Tibial nerve (tissue), 3 donors: ENCODE measurements at regions not wholly inside any gene's neighbourhood (a gene's known extent, or its start where the extent isn't known, plus 50 kb on each side); places are given as distances from the start of the nearest gene placed in this dataset.

ENCODE experiments used
- CTCF ChIP-seq, 5 experiments: fragments of 200-600 bp in 3 of 5; fragments of 450-650 bp in 2 of 5; sonication (generic) in 3 of 5; IDR thresholded peaks; one replicate each; pipeline ENCODE4 v1.5.1; 2016 to 2019; ENCODE audit warnings: antibody characterized with exemption in 5 of 5, mild to moderate bottlenecking in 3 of 5, moderate library complexity in 2 of 5
- POLR2A ChIP-seq, 2 donors: fragments of 450-650 bp; IDR thresholded peaks; one replicate each; pipeline ENCODE4 v1.6.1; 2017; ENCODE audit warnings: antibody characterized with exemption in 2 of 2, mild to moderate bottlenecking in 2 of 2, moderate library complexity in 2 of 2

GRCh38 chr1:106120789-106121188 is 935.7 kb upstream of the PRMT6 start:
- TF ChIP-seq CTCF (IDR thresholded peaks at IDR 0.05) = no peak
- TF ChIP-seq POLR2A (IDR thresholded peaks at IDR 0.05) = no peak
